HEK293T (cell line): ENCODE measurements at regions not wholly inside any gene's neighbourhood (a gene's known extent, or its start where the extent isn't known, plus 50 kb on each side); places are given as distances from the start of the nearest gene placed in this dataset.
"Not testable (repeated sequence)": the region's sequence is repeated elsewhere in the genome, so short reads cannot be mapped to it uniquely, and the experiment has no call there.

Source experiments
- CTCF ChIA-PET: fragments of 350-600 bp; formaldehyde crosslinking; extraction: SDS; loops from one replicate; lab custom pipeline; 2021; ENCODE audit warnings: antibody characterized with exemption, inconsistent platforms; lab: Yijun Ruan, JAX
- POLR2A ChIA-PET: fragments of 350-600 bp; formaldehyde crosslinking; extraction: SDS; loops from one replicate; lab custom pipeline; 2020; ENCODE audit warnings: antibody characterized with exemption, inconsistent platforms; lab: Yijun Ruan, JAX
- DNase-seq: peaks from one replicate; pipeline ENCODE4 v3.0.0; 2012; ENCODE audit warnings: mixed read lengths; ENCODE audit errors: extremely low spot score
- ARNT ChIP-seq: fragments of 450-650 bp; IDR thresholded peaks from 2 replicates; pipeline ENCODE4 v1.6.1; 2017; ENCODE audit warnings: mild to moderate bottlenecking
- BHLHE40 ChIP-seq: fragments of 450-650 bp; IDR thresholded peaks from 2 replicates; pipeline ENCODE4 v1.6.1; 2016; ENCODE audit warnings: mild to moderate bottlenecking, moderate library complexity, borderline replicate concordance
- CTBP1 ChIP-seq: fragments of 450-650 bp; IDR thresholded peaks from 2 replicates; pipeline ENCODE4 v1.6.1; 2016; ENCODE audit warnings: borderline replicate concordance
- ELF4 ChIP-seq: fragments of 450-650 bp; IDR thresholded peaks from 2 replicates; pipeline ENCODE4 v1.6.1; 2017; ENCODE audit warnings: antibody characterized with exemption
- FOXA1 ChIP-seq: fragments of 450-650 bp; IDR thresholded peaks from 2 replicates; pipeline ENCODE4 v1.6.1; 2016; ENCODE audit warnings: mild to moderate bottlenecking
- FOXK2 ChIP-seq: fragments of 450-650 bp; IDR thresholded peaks from 2 replicates; pipeline ENCODE4 v1.6.1; 2016; ENCODE audit warnings: mild to moderate bottlenecking
- FOXM1 ChIP-seq: fragments of 450-650 bp; IDR thresholded peaks from 2 replicates; pipeline ENCODE4 v1.6.1; 2017; ENCODE audit warnings: mild to moderate bottlenecking, borderline replicate concordance
- HDGF ChIP-seq: fragments of 450-650 bp; IDR thresholded peaks from 2 replicates; pipeline ENCODE4 v1.6.1; 2017; ENCODE audit warnings: antibody characterized with exemption, borderline replicate concordance
- L3MBTL2 ChIP-seq: fragments of 450-650 bp; conservative IDR thresholded peaks from 2 replicates; pipeline ENCODE4 v1.6.1; 2016; ENCODE audit warnings: mild to moderate bottlenecking
- LEF1 ChIP-seq: fragments of 450-650 bp; IDR thresholded peaks from 2 replicates; pipeline ENCODE4 v1.6.1; 2017; ENCODE audit warnings: mild to moderate bottlenecking, borderline replicate concordance
- NFRKB ChIP-seq: fragments of 450-650 bp; IDR thresholded peaks from 2 replicates; pipeline ENCODE4 v1.6.1; 2016; ENCODE audit warnings: mild to moderate bottlenecking, moderate library complexity
- PKNOX1 ChIP-seq: fragments of 450-650 bp; IDR thresholded peaks from 2 replicates; pipeline ENCODE4 v1.6.1; 2016
- SP1 ChIP-seq: fragments of 450-650 bp; IDR thresholded peaks from 2 replicates; pipeline ENCODE4 v1.6.1; 2017
- SUZ12 ChIP-seq: fragments of 450-650 bp; IDR thresholded peaks from 2 replicates; pipeline ENCODE4 v1.6.1; 2016; ENCODE audit warnings: mild to moderate bottlenecking
- TARDBP ChIP-seq: fragments of 450-650 bp; IDR thresholded peaks from 2 replicates; pipeline ENCODE4 v1.6.1; 2016
- ZNF384 ChIP-seq: fragments of 450-650 bp; IDR thresholded peaks from 2 replicates; pipeline ENCODE4 v1.6.1; 2016

- no peak for TF ChIP-seq NFRKB
- no peak for TF ChIP-seq FOXM1
- TF ChIP-seq LEF1, result no peak
- no peak for TF ChIP-seq ELF4
- TF ChIP-seq L3MBTL2, result no peak
- TF ChIP-seq FOXA1, result no peak
- no peak for TF ChIP-seq SUZ12
- no peak for TF ChIP-seq TARDBP
- TF ChIP-seq SP1, result no peak
- TF ChIP-seq BHLHE40, result no peak
- no peak for TF ChIP-seq FOXK2
- no peak for TF ChIP-seq CTBP1
- no peak; the same call in 1 of the 2 replicates for TF ChIP-seq PKNOX1
- TF ChIP-seq ZNF384, result no peak
- no peak for TF ChIP-seq ARNT
- no peak for TF ChIP-seq HDGF
- ChIA-PET CTCF (no interaction called here), POLR2A (no interaction called here)
- DNase-seq, result no peak
Measured at GRCh38 chr3:96347289-96347688, 467.1 kb upstream of the EPHA6 start.

- DNase-seq, POLR2A ChIA-PET, CTCF ChIA-PET: not testable (repeated sequence)
Measured at GRCh38 chr3:96351598-96351997, 462.8 kb upstream of the EPHA6 start.

GRCh38 chr3:96354106-96354505 lies 460.3 kb upstream of the EPHA6 start:
- ChIA-PET POLR2A (no interaction called here), CTCF (no interaction called here)
- no peak for TF ChIP-seq TARDBP
- TF ChIP-seq SP1, result no peak
- no peak for TF ChIP-seq NFRKB
- TF ChIP-seq CTBP1, result no peak
- no peak for TF ChIP-seq FOXM1
- TF ChIP-seq ZNF384, result no peak
- TF ChIP-seq SUZ12, result no peak
- no peak for TF ChIP-seq ELF4
- no peak for TF ChIP-seq LEF1
- TF ChIP-seq HDGF, result no peak
- no peak for TF ChIP-seq L3MBTL2
- TF ChIP-seq FOXK2, result no peak
- no peak for TF ChIP-seq ARNT
- TF ChIP-seq PKNOX1, result no peak
- no peak for TF ChIP-seq BHLHE40
- TF ChIP-seq FOXA1, result no peak
- no peak for DNase-seq

- DNase-seq, result no peak
- CTCF ChIA-PET, result no interaction called here
- no peak for TF ChIP-seq TARDBP
- TF ChIP-seq HDGF, result no peak
- POLR2A ChIA-PET, result no interaction called here
Measured at GRCh38 chr3:96354742-96355141, 459.7 kb upstream of the EPHA6 start.

- TF ChIP-seq FOXM1 (no peak), ARNT (no peak), TARDBP (no peak), PKNOX1 (no peak), SP1 (no peak), ELF4 (no peak), ZNF384 (no peak), FOXK2 (no peak), HDGF (no peak), LEF1 (no peak), BHLHE40 (no peak)
Measured at GRCh38 chr3:96361241-96361640, 453.2 kb upstream of the EPHA6 start.

GRCh38 chr3:96370637-96371036 lies 443.8 kb upstream of the EPHA6 start:
- no peak for TF ChIP-seq TARDBP
- no peak for TF ChIP-seq ARNT
- no peak for TF ChIP-seq FOXA1
- no peak for TF ChIP-seq NFRKB
- no peak for TF ChIP-seq LEF1
- no peak for TF ChIP-seq ZNF384
- no peak for TF ChIP-seq HDGF
- TF ChIP-seq FOXK2, result no peak
- TF ChIP-seq L3MBTL2, result no peak
- no peak for TF ChIP-seq SP1
- TF ChIP-seq ELF4, result no peak
- CTCF ChIA-PET, result no interaction called here
- DNase-seq, result no peak
- POLR2A ChIA-PET, result no interaction called here

More at GRCh38 chr3:96361241-96361640, 453.2 kb upstream of the EPHA6 start:
- ChIA-PET CTCF (no interaction called here), POLR2A (no interaction called here)
- DNase-seq, result no peak

- ChIA-PET CTCF (no interaction called here), POLR2A (no interaction called here)
- no peak for DNase-seq
- TF ChIP-seq SP1 (no peak), HDGF (no peak), CTBP1 (no peak), SUZ12 (no peak)
Measured at GRCh38 chr3:96410006-96410730, 404.2 kb upstream of the EPHA6 start.
